T-helper 17 cell (primary cell): ENCODE measurements at regions not wholly inside any gene's neighbourhood (a gene's known extent, or its start where the extent isn't known, plus 50 kb on each side); places are given as distances from the start of the nearest gene placed in this dataset.

Source experiments
- ATAC-seq: fragments of 150-1000 bp; cut with Tn5 transposase; 2 replicates; pipeline ENCODE4 v1.10.0; 2021; ENCODE audit warnings: mild to moderate bottlenecking, moderate library complexity
- DNase-seq, 3 donors: peaks; one replicate each; pipeline versions ENCODE4 v3.0.0 to v3.0.0-alpha.2; 2020 to 2021
- H3K9me3 ChIP-seq: one replicate; pipeline ENCODE4 v1.7.0; 2013; ENCODE audit warnings: low read length, mild to moderate bottlenecking; ENCODE audit not compliant: control insufficient read depth, poor library complexity, severe bottlenecking
- H3K27ac Mint-ChIP-seq: one replicate; pipeline ENCODE4 v1.8.0; 2022; ENCODE audit warnings: mild to moderate bottlenecking, moderate library complexity, mixed read lengths
- H3K27me3 Mint-ChIP-seq: one replicate; pipeline ENCODE4 v1.8.0; 2022; ENCODE audit warnings: mixed read lengths
- H3K36me3 Mint-ChIP-seq: one replicate; pipeline ENCODE4 v1.8.0; 2022; ENCODE audit warnings: low read depth, mixed read lengths
- H3K4me1 Mint-ChIP-seq: one replicate; pipeline ENCODE4 v1.8.0; 2022; ENCODE audit warnings: mild to moderate bottlenecking, mixed read lengths
- H3K4me3 Mint-ChIP-seq: one replicate; pipeline ENCODE4 v1.8.0; 2022; ENCODE audit warnings: mild to moderate bottlenecking, moderate library complexity, mixed read lengths

DNA sequence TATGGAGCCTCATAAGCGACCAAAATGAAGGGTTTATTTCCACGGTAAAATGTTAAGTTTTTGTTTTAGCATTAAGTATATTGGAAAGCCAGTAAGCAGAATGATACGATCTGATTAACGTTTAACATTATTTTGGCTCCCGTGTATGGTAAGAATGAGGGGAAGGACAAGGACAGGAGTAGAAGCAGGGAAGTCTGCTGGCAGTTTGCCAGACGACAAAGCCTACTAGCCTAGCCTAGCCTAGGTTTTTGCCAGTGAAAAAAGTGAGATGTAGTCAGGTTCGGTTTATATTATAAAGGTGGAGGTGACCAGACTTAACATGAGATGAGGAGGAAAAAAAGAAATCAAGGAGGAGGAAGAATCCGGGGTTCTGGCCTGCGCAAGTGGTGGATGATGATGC lies 78.9 kb upstream of the ARHGAP32 start:
- H3K27me3 Mint-ChIP-seq = peaks cover 19% of the 10 kb centered on the region
- peaks cover 2% of the 10 kb centered on the region for H3K4me1 Mint-ChIP-seq
- ATAC-seq (no peak), DNase-seq (no peak)
- no peak overlapping the region for H3K27ac Mint-ChIP-seq
- H3K36me3 Mint-ChIP-seq = no peaks in the 10 kb centered on the region
- no peaks in the 10 kb centered on the region for H3K9me3 ChIP-seq
- H3K4me3 Mint-ChIP-seq = no peak overlapping the region

DNA sequence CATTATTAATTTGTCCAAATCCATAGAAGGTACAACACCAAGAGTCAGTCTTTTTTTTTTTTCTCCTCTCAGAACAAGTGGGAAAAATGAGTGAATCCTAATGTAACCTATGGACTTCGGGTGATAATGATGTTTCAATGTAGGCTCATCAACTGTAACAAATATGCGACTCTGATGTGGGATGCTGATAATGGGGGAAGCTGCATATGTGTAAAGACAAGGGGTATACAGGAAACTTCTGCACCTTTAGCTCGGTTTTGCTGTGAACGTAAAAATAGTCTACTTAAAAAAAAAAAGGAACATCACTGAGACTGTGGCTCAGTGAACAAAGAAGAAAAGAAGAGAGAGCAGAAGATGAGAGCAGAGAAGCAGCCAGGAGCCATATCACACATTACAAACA lies 78.3 kb upstream of the ARHGAP32 start:
- ATAC-seq (no peak), DNase-seq (no peak)
- Mint-ChIP-seq H3K4me3 (no peak overlapping the region), H3K4me1 (peaks cover 2% of the 10 kb centered on the region), H3K36me3 (no peaks in the 10 kb centered on the region), H3K27ac (no peak overlapping the region), H3K27me3 (peaks cover 13% of the 10 kb centered on the region)
- no peaks in the 10 kb centered on the region for H3K9me3 ChIP-seq

- Mint-ChIP-seq H3K27ac (no peak overlapping the region), H3K4me3 (no peak overlapping the region), H3K4me1 (peaks cover 2% of the 10 kb centered on the region), H3K36me3 (no peaks in the 10 kb centered on the region), H3K27me3 (peaks cover 4% of the 10 kb centered on the region)
- DNase-seq (no peak), ATAC-seq (no peak)
- no peaks in the 10 kb centered on the region for H3K9me3 ChIP-seq
Observed at GRCh38 chr11:129268371-129268770, 76.2 kb upstream of the ARHGAP32 start.

GRCh38 chr11:129267716-129268115 lies 75.6 kb upstream of the ARHGAP32 start:
- H3K36me3 Mint-ChIP-seq = no peaks in the 10 kb centered on the region
- H3K4me1 Mint-ChIP-seq = peaks cover 4% of the 10 kb centered on the region
- H3K27ac Mint-ChIP-seq = no peak overlapping the region

GRCh38 chr11:129266536-129266935 lies 74.4 kb upstream of the ARHGAP32 start:
- peaks cover 3% of the 10 kb centered on the region for H3K27me3 Mint-ChIP-seq
- no peak overlapping the region for H3K27ac Mint-ChIP-seq
- no peak overlapping the region for H3K4me3 Mint-ChIP-seq
- DNase-seq (no peak), ATAC-seq (no peak)
- no peaks in the 10 kb centered on the region for H3K36me3 Mint-ChIP-seq
- no peaks in the 10 kb centered on the region for H3K9me3 ChIP-seq
- H3K4me1 Mint-ChIP-seq = peaks cover 4% of the 10 kb centered on the region

More at GRCh38 chr11:129267716-129268115, 75.6 kb upstream of the ARHGAP32 start:
- H3K27me3 Mint-ChIP-seq = no peaks in the 10 kb centered on the region
- DNase-seq (no peak), ATAC-seq (no peak)
- H3K9me3 ChIP-seq = no peaks in the 10 kb centered on the region
- no peak overlapping the region for H3K4me3 Mint-ChIP-seq

GRCh38 chr11:129265125-129265788 lies 73.1 kb upstream of the ARHGAP32 start:
- Mint-ChIP-seq H3K27ac (no peak overlapping the region), H3K4me1 (peaks cover 2% of the 10 kb centered on the region)
- no peak for ATAC-seq

GRCh38 chr11:129264114-129264513 lies 72.0 kb upstream of the ARHGAP32 start:
- H3K27ac Mint-ChIP-seq = no peak overlapping the region
- no peaks in the 10 kb centered on the region for H3K36me3 Mint-ChIP-seq
- DNase-seq (no peak), ATAC-seq (no peak)
- no peak overlapping the region for H3K4me3 Mint-ChIP-seq
- H3K27me3 Mint-ChIP-seq = peaks cover 13% of the 10 kb centered on the region
- H3K4me1 Mint-ChIP-seq = peaks cover 2% of the 10 kb centered on the region
- no peaks in the 10 kb centered on the region for H3K9me3 ChIP-seq

More at GRCh38 chr11:129265125-129265788, 73.1 kb upstream of the ARHGAP32 start:
- Mint-ChIP-seq H3K27me3 (peaks cover 4% of the 10 kb centered on the region), H3K4me3 (no peak overlapping the region), H3K36me3 (no peaks in the 10 kb centered on the region)
- no peaks in the 10 kb centered on the region for H3K9me3 ChIP-seq
- no peak for DNase-seq

GRCh38 chr11:129260750-129261149 lies 68.6 kb upstream of the ARHGAP32 start:
- H3K4me3 Mint-ChIP-seq = no peak overlapping the region
- peaks cover 13% of the 10 kb centered on the region for H3K27me3 Mint-ChIP-seq
- DNase-seq (no peak), ATAC-seq (no peak)
- H3K4me1 Mint-ChIP-seq = peaks cover 2% of the 10 kb centered on the region
- no peaks in the 10 kb centered on the region for H3K9me3 ChIP-seq
- no peaks in the 10 kb centered on the region for H3K36me3 Mint-ChIP-seq
- H3K27ac Mint-ChIP-seq = no peak overlapping the region

DNA sequence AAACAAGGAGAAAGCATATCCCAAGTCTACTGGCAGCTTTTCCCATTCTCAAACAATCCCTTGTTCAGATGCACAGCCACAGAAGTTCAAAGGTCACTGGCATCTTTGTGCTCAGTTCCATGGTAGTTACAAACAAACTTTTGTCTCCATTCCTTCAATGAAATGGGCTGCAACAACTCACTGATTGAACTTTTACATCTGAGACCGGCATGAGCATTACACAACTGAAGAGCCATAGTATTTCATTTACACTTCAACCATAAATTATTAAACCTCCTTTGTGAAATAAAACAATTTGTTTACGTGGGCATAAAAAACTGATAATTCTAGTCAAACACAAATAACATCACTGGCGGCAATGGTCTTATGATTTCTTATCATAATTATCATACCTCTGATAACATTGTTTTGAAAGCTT lies 67.8 kb upstream of the ARHGAP32 start:
- H3K4me3 Mint-ChIP-seq = no peak overlapping the region

GRCh38 chr11:129258205-129258604 lies 66.1 kb upstream of the ARHGAP32 start:
- Mint-ChIP-seq H3K4me1 (peaks cover 2% of the 10 kb centered on the region), H3K27ac (no peak overlapping the region), H3K27me3 (peaks cover 13% of the 10 kb centered on the region), H3K36me3 (no peaks in the 10 kb centered on the region), H3K4me3 (no peak overlapping the region)
- H3K9me3 ChIP-seq = no peaks in the 10 kb centered on the region
- ATAC-seq = no peak
- DNase-seq = no peak

More for the DNA sequence above, 67.8 kb upstream of the ARHGAP32 start:
- H3K36me3 Mint-ChIP-seq = no peaks in the 10 kb centered on the region
- no peak overlapping the region for H3K27ac Mint-ChIP-seq
- H3K4me1 Mint-ChIP-seq = peaks cover 2% of the 10 kb centered on the region
- H3K9me3 ChIP-seq = no peaks in the 10 kb centered on the region
- DNase-seq = no peak
- ATAC-seq = no peak
- peaks cover 13% of the 10 kb centered on the region for H3K27me3 Mint-ChIP-seq

- no peak overlapping the region for H3K4me3 Mint-ChIP-seq
- DNase-seq (no peak), ATAC-seq (no peak)
- no peak overlapping the region for H3K27ac Mint-ChIP-seq
- no peaks in the 10 kb centered on the region for H3K4me1 Mint-ChIP-seq
- no peaks in the 10 kb centered on the region for H3K36me3 Mint-ChIP-seq
- peaks cover 13% of the 10 kb centered on the region for H3K27me3 Mint-ChIP-seq
- no peaks in the 10 kb centered on the region for H3K9me3 ChIP-seq
Observed at GRCh38 chr11:129257512-129257911, 65.4 kb upstream of the ARHGAP32 start.

DNA sequence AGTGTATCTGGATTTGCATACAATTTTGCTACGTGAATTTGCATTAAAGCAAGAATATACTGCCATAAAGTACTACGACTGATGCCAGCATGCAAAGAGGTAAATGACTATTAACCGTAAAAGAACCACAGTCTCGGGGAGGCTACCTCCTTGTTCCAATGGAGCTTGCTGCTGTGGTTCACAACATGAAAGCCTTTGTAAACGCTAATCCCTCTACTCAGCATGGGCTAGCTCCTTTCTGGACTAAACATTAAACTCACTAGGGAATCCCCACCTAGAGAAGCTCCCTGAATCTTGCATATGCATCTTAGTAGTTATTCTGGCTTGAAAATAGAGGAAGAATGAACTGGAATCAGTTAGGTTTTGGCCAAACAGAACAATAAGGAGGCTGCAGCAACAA lies 60.5 kb upstream of the ARHGAP32 start:
- no peak for DNase-seq

GRCh38 chr11:129251067-129251466 lies 58.9 kb upstream of the ARHGAP32 start:
- DNase-seq = no peak
- no peak for ATAC-seq
- Mint-ChIP-seq H3K27ac (no peak overlapping the region), H3K36me3 (no peaks in the 10 kb centered on the region), H3K27me3 (no peaks in the 10 kb centered on the region), H3K4me1 (peaks cover 6% of the 10 kb centered on the region), H3K4me3 (no peak overlapping the region)
- no peaks in the 10 kb centered on the region for H3K9me3 ChIP-seq

More for the DNA sequence above, 60.5 kb upstream of the ARHGAP32 start:
- Mint-ChIP-seq H3K27me3 (no peaks in the 10 kb centered on the region), H3K27ac (no peak overlapping the region), H3K4me1 (peaks cover 2% of the 10 kb centered on the region), H3K36me3 (no peaks in the 10 kb centered on the region), H3K4me3 (no peak overlapping the region)
- H3K9me3 ChIP-seq = no peaks in the 10 kb centered on the region
- no peak for ATAC-seq

DNA sequence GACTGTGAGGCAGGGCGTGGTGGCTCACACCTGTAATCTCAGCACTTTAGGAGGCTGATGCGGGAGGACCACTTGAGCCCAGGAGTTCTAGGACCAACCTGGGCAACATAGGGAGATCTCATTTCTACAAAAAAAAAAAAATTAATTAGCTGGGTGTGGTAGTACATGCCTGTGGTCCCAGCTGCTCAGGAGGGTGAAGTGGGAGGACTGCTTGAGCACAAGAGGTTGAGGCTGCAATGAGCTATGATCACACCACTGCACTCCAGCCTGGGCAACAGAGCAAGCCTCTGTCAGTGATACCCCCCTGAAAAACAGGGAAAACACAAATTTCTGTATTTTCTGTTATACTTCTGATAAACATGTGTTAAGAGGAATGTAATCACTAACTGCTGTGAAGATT lies 57.8 kb upstream of the ARHGAP32 start:
- DNase-seq = no peak
- no peak for ATAC-seq
- no peak overlapping the region for H3K4me3 Mint-ChIP-seq

More for the DNA sequence above, 57.8 kb upstream of the ARHGAP32 start:
- Mint-ChIP-seq H3K27ac (no peak overlapping the region), H3K36me3 (no peaks in the 10 kb centered on the region), H3K27me3 (no peaks in the 10 kb centered on the region), H3K4me1 (peaks cover 6% of the 10 kb centered on the region)
- no peaks in the 10 kb centered on the region for H3K9me3 ChIP-seq
